SK-N-SH treated with all-trans-retinoic acid at 6 μM for 48 hours (cell line): ENCODE measurements at regions not wholly inside any gene's neighbourhood (a gene's known extent, or its start where the extent isn't known, plus 50 kb on each side); places are given as distances from the start of the nearest gene placed in this dataset.

ENCODE experiments used
- ATAC-seq: fragments of 200-7000 bp; cut with Tn5 transposase; 3 replicates; pipeline ENCODE4 v1.9.1; 2020; ENCODE audit warnings: mild to moderate bottlenecking, moderate library complexity
- ARNTL ChIP-seq: fragments of 450-650 bp; formaldehyde crosslinking; IDR thresholded peaks from 2 replicates; pipeline ENCODE4 v1.5.0; 2020; ENCODE audit warnings: low read depth, mild to moderate bottlenecking, moderate library complexity, borderline replicate concordance
- BACH2 ChIP-seq: fragments of 250-450 bp; sonication (Bioruptor Pico); IDR thresholded peaks from 2 replicates; pipeline ENCODE4 v1.9.0; 2021; ENCODE audit warnings: mild to moderate bottlenecking, borderline replicate concordance
- CREB5 ChIP-seq: fragments of 250-450 bp; sonication (Bioruptor Pico); IDR thresholded peaks from 2 replicates; pipeline ENCODE4 v1.5.1; 2020; ENCODE audit warnings: low read depth, mild to moderate bottlenecking, moderate library complexity
- CSDC2 ChIP-seq: fragments of 250-450 bp; sonication (Bioruptor Pico); IDR thresholded peaks from 2 replicates; pipeline ENCODE4 v1.5.0; 2020; ENCODE audit warnings: mild to moderate bottlenecking, moderate library complexity
- ESRRG ChIP-seq: fragments of 250-450 bp; sonication (Bioruptor Pico); IDR thresholded peaks from 2 replicates; pipeline ENCODE4 v1.6.1; 2021; ENCODE audit warnings: mild to moderate bottlenecking
- GLIS3 ChIP-seq: fragments of 250-450 bp; sonication (Bioruptor Pico); IDR thresholded peaks from 2 replicates; pipeline ENCODE4 v1.5.0; 2020; ENCODE audit warnings: mild to moderate bottlenecking, moderate library complexity
- ISL1 ChIP-seq: fragments of 250-450 bp; sonication (Bioruptor Pico); IDR thresholded peaks from 2 replicates; pipeline ENCODE4 v2.1.2; 2022; ENCODE audit warnings: mild to moderate bottlenecking, moderate library complexity
- OSR1 ChIP-seq: fragments of 250-450 bp; sonication (Bioruptor Pico); IDR thresholded peaks from 2 replicates; pipeline ENCODE4 v1.8.0; 2022; ENCODE audit warnings: moderate library complexity, mild to moderate bottlenecking, inconsistent platforms
- POU6F1 ChIP-seq: fragments of 250-450 bp; sonication (Bioruptor Pico); IDR thresholded peaks from 2 replicates; pipeline ENCODE4 v1.8.0; 2021; ENCODE audit warnings: low read depth, mild to moderate bottlenecking, moderate library complexity, borderline replicate concordance
- RARB ChIP-seq: fragments of 250-450 bp; sonication (Bioruptor Pico); IDR thresholded peaks from 2 replicates; pipeline ENCODE4 v1.8.0; 2021; ENCODE audit warnings: mild to moderate bottlenecking, moderate library complexity
- SNAI2 ChIP-seq: fragments of 250-450 bp; sonication (Bioruptor Pico); IDR thresholded peaks from 2 replicates; pipeline ENCODE4 v1.5.0; 2020; ENCODE audit warnings: mild to moderate bottlenecking, moderate library complexity
- TCF4 ChIP-seq: fragments of 250-450 bp; sonication (Bioruptor Pico); IDR thresholded peaks from 2 replicates; pipeline ENCODE4 v1.8.0; 2021; ENCODE audit warnings: mild to moderate bottlenecking, moderate library complexity, borderline replicate concordance
- TOX ChIP-seq: fragments of 250-450 bp; sonication (Bioruptor Pico); IDR thresholded peaks from 2 replicates; pipeline ENCODE4 v1.8.0; 2021; ENCODE audit warnings: mild to moderate bottlenecking, moderate library complexity, borderline replicate concordance
- TSHZ2 ChIP-seq: fragments of 250-450 bp; sonication (Bioruptor Pico); IDR thresholded peaks from 2 replicates; pipeline ENCODE4 v1.5.0; 2020; ENCODE audit warnings: mild to moderate bottlenecking, moderate library complexity
- ZC3H10 ChIP-seq: fragments of 250-450 bp; sonication (Bioruptor Pico); IDR thresholded peaks from 2 replicates; pipeline ENCODE4 v1.5.1; 2021; ENCODE audit warnings: mild to moderate bottlenecking, moderate library complexity
- ZFP3 ChIP-seq: fragments of 250-450 bp; sonication (Bioruptor Pico); IDR thresholded peaks from 2 replicates; pipeline ENCODE4 v1.5.0; 2020; ENCODE audit warnings: mild to moderate bottlenecking, moderate library complexity
- ZFP30 ChIP-seq: fragments of 450-650 bp; formaldehyde crosslinking; IDR thresholded peaks from 2 replicates; pipeline ENCODE4 v1.5.0; 2022; ENCODE audit warnings: mild to moderate bottlenecking, moderate library complexity
- ZNF565 ChIP-seq: fragments of 450-650 bp; formaldehyde crosslinking; conservative IDR thresholded peaks from 2 replicates; pipeline ENCODE4 v1.5.0; 2020; ENCODE audit warnings: low read depth, mild to moderate bottlenecking, moderate library complexity
- ZNF70 ChIP-seq: fragments of 450-650 bp; formaldehyde crosslinking; IDR thresholded peaks from 2 replicates; pipeline ENCODE4 v1.5.0; 2020; ENCODE audit warnings: mild to moderate bottlenecking, moderate library complexity
- ZNF8 ChIP-seq: fragments of 450-650 bp; formaldehyde crosslinking; IDR thresholded peaks from 2 replicates; pipeline ENCODE4 v1.5.0; 2020; ENCODE audit warnings: mild to moderate bottlenecking, moderate library complexity
- TF ChIP-seq, protein P1 (sequence below): fragments of 250-450 bp; sonication (Bioruptor Pico); IDR thresholded peaks from 2 replicates; pipeline ENCODE4 v1.5.1; 2021; ENCODE audit warnings: mild to moderate bottlenecking, moderate library complexity
- TF ChIP-seq, protein P2 (sequence below): fragments of 250-450 bp; sonication (Bioruptor Pico); IDR thresholded peaks from 2 replicates; pipeline ENCODE4 v1.8.0; 2020; ENCODE audit warnings: mild to moderate bottlenecking, moderate library complexity, borderline replicate concordance

DNA sequence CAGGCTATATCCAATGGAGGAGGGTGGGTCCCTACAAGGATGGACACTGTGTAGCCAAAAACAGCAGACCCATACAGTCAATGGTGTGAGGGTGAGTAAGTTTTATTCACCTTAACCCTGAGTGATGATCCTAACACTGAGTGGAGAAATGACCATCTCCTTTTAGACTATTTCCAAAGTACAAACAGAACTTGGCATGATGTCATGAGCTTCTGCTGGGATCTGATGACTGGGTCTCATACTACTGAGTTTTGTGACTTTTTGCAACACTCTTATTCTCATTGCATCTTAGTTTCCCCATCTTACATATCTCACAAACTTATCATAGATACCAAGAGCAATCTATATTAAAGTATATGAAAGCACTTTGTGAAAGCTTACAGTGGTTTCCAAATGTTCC, 330.3 kb upstream of the CFAP20DC start:
- no peak for TF ChIP-seq ZFP3
- no peak for TF ChIP-seq CSDC2 (CRISPR knock-in tag)
- no peak for TF ChIP-seq ZNF8 (CRISPR knock-in tag)
- no peak for TF ChIP-seq TCF4 (CRISPR knock-in tag)
- no peak for TF ChIP-seq ZNF70
- TF ChIP-seq RARB = no peak
- TF ChIP-seq BACH2 = no peak
- no peak for TF ChIP-seq SNAI2
- TF ChIP-seq TSHZ2 (CRISPR knock-in tag) = no peak
- no peak for TF ChIP-seq ZNF565 (CRISPR knock-in tag)
- no peak for TF ChIP-seq ESRRG (CRISPR knock-in tag)
- TF ChIP-seq CREB5 (CRISPR knock-in tag) = no peak
- TF ChIP-seq ZC3H10 (CRISPR knock-in tag) = no peak
- TF ChIP-seq POU6F1 (CRISPR knock-in tag) = no peak
- TF ChIP-seq ZFP30 = no peak
- no peak for TF ChIP-seq GLIS3
- TF ChIP-seq, protein P1, sequence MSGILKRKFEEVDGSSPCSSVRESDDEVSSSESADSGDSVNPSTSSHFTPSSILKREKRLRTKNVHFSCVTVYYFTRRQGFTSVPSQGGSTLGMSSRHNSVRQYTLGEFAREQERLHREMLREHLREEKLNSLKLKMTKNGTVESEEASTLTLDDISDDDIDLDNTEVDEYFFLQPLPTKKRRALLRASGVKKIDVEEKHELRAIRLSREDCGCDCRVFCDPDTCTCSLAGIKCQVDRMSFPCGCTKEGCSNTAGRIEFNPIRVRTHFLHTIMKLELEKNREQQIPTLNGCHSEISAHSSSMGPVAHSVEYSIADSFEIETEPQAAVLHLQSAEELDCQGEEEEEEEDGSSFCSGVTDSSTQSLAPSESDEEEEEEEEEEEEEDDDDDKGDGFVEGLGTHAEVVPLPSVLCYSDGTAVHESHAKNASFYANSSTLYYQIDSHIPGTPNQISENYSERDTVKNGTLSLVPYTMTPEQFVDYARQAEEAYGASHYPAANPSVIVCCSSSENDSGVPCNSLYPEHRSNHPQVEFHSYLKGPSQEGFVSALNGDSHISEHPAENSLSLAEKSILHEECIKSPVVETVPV (CRISPR knock-in tag) = no peak
- TF ChIP-seq ISL1 (CRISPR knock-in tag) = no peak
- TF ChIP-seq ARNTL (CRISPR knock-in tag) = no peak
- no peak for ATAC-seq

GRCh38 chr3:59374818-59375211, 325.0 kb upstream of the CFAP20DC start:
- TF ChIP-seq GLIS3 (no peak), OSR1 (no peak), ESRRG (CRISPR knock-in tag) (no peak), ZNF8 (CRISPR knock-in tag) (no peak), ZNF70 (no peak), TCF4 (CRISPR knock-in tag) (no peak), POU6F1 (CRISPR knock-in tag) (no peak), TOX (CRISPR knock-in tag) (no peak), ISL1 (CRISPR knock-in tag) (no peak), ZFP30 (no peak), ZFP3 (no peak)
- TF ChIP-seq, protein P2, sequence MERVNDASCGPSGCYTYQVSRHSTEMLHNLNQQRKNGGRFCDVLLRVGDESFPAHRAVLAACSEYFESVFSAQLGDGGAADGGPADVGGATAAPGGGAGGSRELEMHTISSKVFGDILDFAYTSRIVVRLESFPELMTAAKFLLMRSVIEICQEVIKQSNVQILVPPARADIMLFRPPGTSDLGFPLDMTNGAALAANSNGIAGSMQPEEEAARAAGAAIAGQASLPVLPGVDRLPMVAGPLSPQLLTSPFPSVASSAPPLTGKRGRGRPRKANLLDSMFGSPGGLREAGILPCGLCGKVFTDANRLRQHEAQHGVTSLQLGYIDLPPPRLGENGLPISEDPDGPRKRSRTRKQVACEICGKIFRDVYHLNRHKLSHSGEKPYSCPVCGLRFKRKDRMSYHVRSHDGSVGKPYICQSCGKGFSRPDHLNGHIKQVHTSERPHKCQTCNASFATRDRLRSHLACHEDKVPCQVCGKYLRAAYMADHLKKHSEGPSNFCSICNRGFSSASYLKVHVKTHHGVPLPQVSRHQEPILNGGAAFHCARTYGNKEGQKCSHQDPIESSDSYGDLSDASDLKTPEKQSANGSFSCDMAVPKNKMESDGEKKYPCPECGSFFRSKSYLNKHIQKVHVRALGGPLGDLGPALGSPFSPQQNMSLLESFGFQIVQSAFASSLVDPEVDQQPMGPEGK (CRISPR knock-in tag) = no peak
- TF ChIP-seq, protein P1 (CRISPR knock-in tag) = no peak
- TF ChIP-seq, all 23 proteins: peak for 0
- ATAC-seq = no peak
